Activated CD4-positive, alpha-beta T cell treated with anti-CD3 and anti-CD28 coated beads for 4 hours (primary cell): ENCODE measurements at regions not wholly inside any gene's neighbourhood (a gene's known extent, or its start where the extent isn't known, plus 50 kb on each side); places are given as distances from the start of the nearest gene placed in this dataset.

Experiments used
- DNase-seq, 2 donors: peaks; one replicate each; pipeline ENCODE4 v3.0.0-alpha.2; 2020

GRCh38 chr11:134795017-134795416 is 383.0 kb upstream of the B3GAT1 start:
- DNase-seq: no peak

- no peak for DNase-seq
Measured at GRCh38 chr11:134794192-134794591, 382.1 kb upstream of the B3GAT1 start.

DNA sequence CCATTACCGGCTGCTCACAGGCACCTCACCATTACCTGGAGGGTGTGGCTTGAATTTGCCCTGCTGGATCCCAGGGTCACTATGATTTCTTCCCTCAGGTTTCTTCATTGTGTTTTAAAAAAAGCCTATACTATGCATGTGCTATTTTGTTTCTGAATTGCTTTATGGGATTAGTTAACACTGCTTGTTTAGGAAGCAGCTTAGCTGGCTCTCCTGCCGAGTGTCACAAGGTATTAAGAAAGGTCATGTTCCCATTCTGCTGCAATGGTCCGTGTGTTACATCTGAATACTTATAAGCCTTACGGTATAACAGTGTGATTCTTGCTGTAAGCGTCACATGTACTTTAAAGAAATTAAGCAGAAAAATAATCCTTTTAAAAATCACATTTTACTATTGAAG is 380.6 kb upstream of the B3GAT1 start:
- DNase-seq: no peak

- DNase-seq: no peak
Measured at GRCh38 chr11:134792044-134792443, 380.0 kb upstream of the B3GAT1 start.

DNA sequence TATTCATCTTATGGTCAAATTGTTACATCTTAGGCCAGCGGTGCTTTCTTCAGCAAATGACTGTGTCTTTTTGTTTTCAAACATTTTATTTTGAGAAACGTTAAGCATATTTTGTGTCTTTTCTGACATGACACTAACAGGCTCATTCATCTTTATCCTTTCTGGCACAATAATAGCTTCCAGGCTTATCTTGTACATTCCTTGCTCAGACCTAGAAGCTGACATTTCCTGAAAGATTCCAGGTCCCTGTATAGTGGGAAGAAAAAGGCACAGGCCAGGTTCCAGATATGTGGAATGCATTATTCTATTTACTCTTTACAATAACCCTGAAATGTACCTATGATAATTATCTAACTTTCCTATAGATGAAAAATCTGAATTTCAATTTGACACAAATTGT is 379.1 kb upstream of the B3GAT1 start:
- no peak for DNase-seq

GRCh38 chr11:134789104-134789503 is 377.1 kb upstream of the B3GAT1 start:
- no peak for DNase-seq

- DNase-seq: no peak
Measured at GRCh38 chr11:134786636-134787035, 374.6 kb upstream of the B3GAT1 start.

DNA sequence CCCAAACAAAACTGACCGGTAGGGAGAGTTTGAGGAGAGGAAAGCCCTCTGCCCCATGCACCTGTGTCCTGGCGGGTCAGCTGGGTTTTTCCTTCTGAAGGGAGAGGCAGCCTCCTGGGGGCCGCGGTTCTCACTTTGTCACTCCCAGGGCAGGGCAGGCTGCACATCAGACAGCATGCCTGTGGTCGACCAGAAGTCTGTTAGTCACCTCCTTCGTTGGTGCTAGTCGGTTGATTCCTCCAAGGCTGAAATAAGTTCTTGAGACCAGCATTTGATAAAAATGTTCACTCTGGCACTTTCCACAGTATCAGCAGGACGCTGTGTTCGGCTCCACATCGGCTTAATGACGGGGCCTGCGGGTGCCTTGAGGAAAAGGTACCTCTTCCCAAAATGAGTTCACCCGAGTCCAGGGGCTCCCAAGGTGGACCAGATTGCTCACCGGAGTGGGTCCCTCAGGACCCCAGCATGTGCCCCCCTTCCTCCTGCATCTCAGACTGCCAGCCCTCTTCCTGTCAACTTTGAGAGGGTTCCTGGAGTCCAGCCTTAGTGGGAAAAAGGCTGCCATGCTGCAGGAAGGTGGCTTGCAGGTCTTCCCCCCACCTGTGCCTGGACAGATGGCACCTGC is 373.7 kb upstream of the B3GAT1 start:
- DNase-seq: no peak

DNA sequence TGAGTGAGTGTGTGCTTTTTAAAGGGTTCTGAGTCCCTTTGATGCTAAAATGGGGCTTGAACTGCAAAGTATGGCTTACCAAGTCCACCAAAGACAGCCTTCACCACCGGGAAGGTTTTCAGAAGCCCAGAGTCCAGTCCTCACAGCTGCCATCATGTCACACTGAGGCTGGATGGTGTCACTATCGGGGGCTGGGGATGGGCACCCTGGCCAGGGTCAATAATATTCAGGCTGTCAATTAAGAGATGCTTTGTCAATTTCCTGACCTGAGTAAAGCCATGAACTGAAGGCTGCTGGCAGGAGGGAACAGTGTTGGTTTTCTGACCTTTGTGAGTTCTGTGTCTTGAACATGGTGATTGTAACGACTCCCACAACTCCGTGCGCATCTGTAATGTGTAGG is 373.0 kb upstream of the B3GAT1 start:
- DNase-seq: no peak

DNA sequence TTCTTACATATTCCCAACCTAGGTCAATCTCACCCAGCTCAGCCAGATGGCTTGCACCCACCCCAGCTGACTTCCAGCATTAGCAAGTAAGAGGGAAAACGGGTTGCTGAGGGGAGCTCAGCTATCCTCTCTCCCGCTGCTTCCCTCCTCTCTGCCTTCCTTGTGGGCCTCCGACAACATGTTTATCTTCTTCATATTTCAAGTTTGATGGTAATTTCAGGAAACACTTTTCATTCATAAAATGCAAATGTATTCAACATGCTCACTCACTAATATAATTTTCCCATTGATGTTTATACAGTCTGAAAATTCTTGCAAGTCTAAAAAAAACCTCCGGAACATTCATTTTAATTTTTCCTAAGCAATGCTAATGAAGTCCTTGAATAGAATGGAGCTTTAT is 372.5 kb upstream of the B3GAT1 start:
- no peak for DNase-seq

DNA sequence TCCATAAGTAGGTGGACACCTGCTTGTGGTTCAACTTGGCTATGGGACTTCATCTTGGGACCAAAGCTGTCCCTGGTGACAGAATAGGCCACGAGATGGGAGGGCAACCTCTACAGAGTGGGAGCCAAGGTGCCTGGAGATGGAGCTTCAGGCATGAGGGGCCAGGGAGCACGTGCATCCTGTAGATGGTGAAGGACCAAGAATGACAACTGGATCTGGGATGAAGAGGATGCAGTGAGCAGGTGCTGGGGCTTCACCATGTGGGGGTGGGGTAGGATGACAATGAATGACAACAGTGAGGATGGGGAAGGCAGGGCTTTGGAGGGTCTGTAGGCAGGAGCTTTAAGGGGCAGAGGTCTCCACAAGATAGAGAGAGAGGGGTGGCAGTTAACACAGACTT is 372.0 kb upstream of the B3GAT1 start:
- no peak for DNase-seq

GRCh38 chr11:134783234-134783633 is 371.2 kb upstream of the B3GAT1 start:
- no peak for DNase-seq

GRCh38 chr11:134781380-134781866 is 369.4 kb upstream of the B3GAT1 start:
- DNase-seq: no peak

DNA sequence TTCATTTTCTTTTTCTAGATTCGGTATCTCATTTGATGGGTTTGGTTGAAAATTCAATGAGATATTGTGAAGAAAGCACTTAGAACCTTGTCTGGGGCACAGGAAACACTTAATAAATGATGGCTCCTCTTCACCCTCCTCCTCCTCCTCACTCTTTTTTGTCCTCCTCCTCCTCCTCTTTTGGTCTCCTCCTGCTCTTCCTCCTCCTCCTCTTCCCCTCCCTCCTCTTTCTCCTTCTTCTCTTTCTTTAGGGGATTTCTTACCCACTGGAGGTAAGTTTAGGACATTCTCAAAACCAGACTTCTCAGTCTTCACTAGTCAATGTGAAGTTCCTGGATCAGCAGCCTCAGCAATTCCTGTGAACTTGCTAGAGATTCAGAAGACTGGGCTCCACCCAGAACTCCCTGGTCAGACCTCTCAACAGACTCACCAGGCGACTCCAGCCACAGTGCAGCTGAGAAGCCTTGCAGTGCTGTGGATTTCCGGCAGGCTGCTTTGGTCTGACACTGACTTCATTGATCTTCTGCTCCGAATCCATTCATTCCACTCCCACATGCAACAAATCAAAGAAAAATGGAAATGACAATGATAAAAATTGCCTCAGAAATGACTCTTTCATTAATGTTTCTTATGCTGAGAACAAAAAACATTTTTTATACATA is 368.6 kb upstream of the B3GAT1 start:
- no peak for DNase-seq

- DNase-seq: no peak
Measured at GRCh38 chr11:134779179-134779578, 367.1 kb upstream of the B3GAT1 start.

DNA sequence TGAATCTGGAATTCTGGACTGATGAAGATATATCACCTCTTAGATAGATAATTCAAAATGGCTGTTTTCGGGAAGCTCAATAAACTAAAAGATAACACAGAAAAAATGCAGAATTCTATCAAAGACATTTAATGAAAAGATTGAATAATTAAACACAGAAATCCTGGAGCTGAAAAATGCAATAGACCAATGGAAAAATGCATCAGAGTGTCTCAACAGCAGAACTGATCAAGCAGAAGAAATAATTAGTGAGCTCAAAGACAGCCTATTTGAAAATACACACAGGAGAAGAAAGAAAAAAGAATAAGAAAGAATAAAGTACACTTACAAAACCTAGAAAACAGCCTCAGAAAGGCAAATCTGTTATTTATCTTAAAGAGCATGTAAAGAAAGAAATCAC is 356.4 kb upstream of the B3GAT1 start:
- DNase-seq: no peak

GRCh38 chr11:134765565-134765964 is 353.5 kb upstream of the B3GAT1 start:
- DNase-seq: no peak

GRCh38 chr11:134764966-134765365 is 352.9 kb upstream of the B3GAT1 start:
- no peak for DNase-seq

GRCh38 chr11:134764367-134764766 is 352.3 kb upstream of the B3GAT1 start:
- no peak for DNase-seq

DNA sequence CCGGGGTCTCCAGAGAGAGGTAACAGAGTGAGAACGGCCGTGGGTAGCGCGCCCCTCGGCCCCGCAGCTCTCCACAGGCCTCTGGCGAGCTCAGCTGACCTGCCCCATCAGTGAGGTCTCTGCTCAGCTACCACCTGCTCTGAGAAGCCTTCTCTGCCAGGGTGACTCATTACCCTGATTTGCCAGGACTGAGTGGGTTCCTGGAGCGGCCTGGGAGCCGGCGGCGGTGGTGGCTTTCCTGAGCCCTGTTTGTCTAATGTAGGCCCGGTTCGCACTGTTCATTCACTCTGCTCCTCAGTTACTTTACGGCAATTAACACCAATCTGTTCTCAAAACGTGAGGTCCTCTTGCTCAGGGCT is 351.0 kb upstream of the B3GAT1 start:
- DNase-seq: no peak

- no peak for DNase-seq
Measured at GRCh38 chr11:134762248-134763029, 350.4 kb upstream of the B3GAT1 start.

GRCh38 chr11:134761926-134762247 is 349.8 kb upstream of the B3GAT1 start:
- DNase-seq: no peak

DNA sequence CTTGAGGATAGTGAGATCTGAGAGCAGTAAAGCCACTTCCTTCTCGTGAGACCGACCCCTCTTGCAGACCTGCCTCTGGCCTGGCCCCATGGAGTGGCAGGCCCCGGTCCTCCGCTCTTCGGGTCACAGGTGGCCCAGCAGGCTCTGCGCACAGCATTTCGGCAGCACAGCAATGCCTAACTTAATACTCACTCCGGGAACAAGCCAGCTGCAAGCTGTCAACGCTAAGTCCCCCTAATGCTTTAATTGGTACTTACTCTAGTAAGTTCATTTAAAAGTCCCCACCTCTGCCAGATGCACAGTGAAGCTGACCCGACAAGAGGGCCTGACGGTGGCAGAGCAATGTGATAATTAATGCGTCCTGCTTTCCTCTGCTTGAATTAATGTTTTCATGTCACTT is 349.3 kb upstream of the B3GAT1 start:
- DNase-seq: no peak

- DNase-seq: no peak
Measured at GRCh38 chr11:134760957-134761356, 348.9 kb upstream of the B3GAT1 start.
